ENCODE measurements at regions not wholly inside any gene's neighbourhood (a gene's known extent, or its start where the extent isn't known, plus 50 kb on each side); places are given as distances from the start of the nearest gene placed in this dataset.

GRCh38 chr2:44104855-44105271 is 63.8 kb upstream of the PPM1B start:
- TF ChIP-seq POLR2A (IDR thresholded peaks at IDR 0.05) (no peak), CTCF (IDR thresholded peaks at IDR 0.05) (no peak)
